Vagina (tissue), 2 donors: ENCODE measurements at regions not wholly inside any gene's neighbourhood (a gene's known extent, or its start where the extent isn't known, plus 50 kb on each side); places are given as distances from the start of the nearest gene placed in this dataset.
"Not testable (repeated sequence)": the region's sequence is repeated elsewhere in the genome, so short reads cannot be mapped to it uniquely, and the experiment has no call there.

Source experiments
- DNase-seq, 2 donors: peaks; one replicate each; pipeline ENCODE4 v3.0.0-alpha.2; 2017; ENCODE audit errors: extremely low spot score in 2 of 2
- H3K27ac ChIP-seq: fragments of 200-600 bp; sonication (generic); one replicate; pipeline ENCODE4 v1.5.1; 2019
- H3K27me3 ChIP-seq: fragments of 200-600 bp; sonication (generic); one replicate; pipeline ENCODE4 v1.5.1; 2019
- H3K36me3 ChIP-seq, 2 donors: fragments of 200-600 bp; sonication (generic); one replicate each; pipeline ENCODE4 v1.5.1; 2017 to 2019
- H3K4me1 ChIP-seq: fragments of 200-600 bp; sonication (generic); one replicate; pipeline ENCODE4 v1.5.1; 2019
- H3K4me3 ChIP-seq, 2 donors: fragments of 200-600 bp; sonication (generic); 1 replicate in 1 of 2; 2 replicates in 1 of 2; pipeline ENCODE4 v1.5.1; 2016 to 2019
- H3K9me3 ChIP-seq: fragments of 200-600 bp; sonication (generic); one replicate; pipeline ENCODE4 v1.5.1; 2019
- CTCF ChIP-seq, 3 experiments: fragments of 450-650 bp in 2 of 3; fragments of 200-600 bp in 1 of 3; sonication (generic) in 1 of 3; IDR thresholded peaks; one replicate each; pipeline ENCODE4 v1.5.1; 2017 to 2019; ENCODE audit warnings: antibody characterized with exemption in 3 of 3, mild to moderate bottlenecking in 2 of 3, moderate library complexity in 2 of 3
- POLR2A ChIP-seq, 2 donors: fragments of 450-650 bp; IDR thresholded peaks; one replicate each; pipeline ENCODE4 v1.6.1; 2017; ENCODE audit warnings: antibody characterized with exemption in 2 of 2, mild to moderate bottlenecking in 2 of 2, moderate library complexity in 2 of 2
- POLR2AphosphoS5 ChIP-seq, 2 donors: sonication (generic); formaldehyde crosslinking; IDR thresholded peaks; one replicate each; pipeline ENCODE4 v1.9.0; 2017; ENCODE audit warnings: antibody characterized with exemption in 2 of 2, mild to moderate bottlenecking in 2 of 2, low read depth in 1 of 2; ENCODE audit not compliant: insufficient read depth in 1 of 2
- intact Hi-C: fragments of 100-400 bp; cut with DNase I; formaldehyde crosslinking; loops from one replicate; pipeline ENCODE4 v1.15.1; 2023

DNA sequence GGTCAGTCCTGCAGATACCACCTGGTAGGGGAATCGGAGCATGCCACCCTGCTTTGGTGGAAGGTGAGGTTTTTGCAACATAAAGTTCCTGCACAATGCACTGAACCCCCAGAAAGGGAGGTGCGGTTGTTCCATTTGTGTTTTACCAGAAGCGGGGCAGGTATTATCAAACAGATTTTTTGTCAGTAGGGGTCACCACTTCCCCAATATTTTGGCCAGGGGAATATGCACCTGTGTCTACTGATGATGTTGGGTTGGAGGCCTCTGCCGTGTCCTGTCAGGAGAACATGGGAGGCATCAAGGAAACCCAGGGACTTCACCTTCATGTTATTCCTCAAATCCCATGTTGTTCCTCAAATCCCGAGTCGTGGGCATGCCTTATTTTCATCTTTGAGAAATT, 438.7 kb downstream of the NTRK2 start:
- DNase-seq: no peak
- Histone ChIP-seq H3K4me1 (no peaks in the 10 kb centered on the region), H3K27ac (no peak overlapping the region), H3K4me3 (no peak overlapping the region), H3K9me3 (no peaks in the 10 kb centered on the region), H3K27me3 (no peaks in the 10 kb centered on the region), H3K36me3 (no peaks in the 10 kb centered on the region)
- intact Hi-C loops: no loop called here
- TF ChIP-seq CTCF (IDR thresholded peaks at IDR 0.05) (no peak), POLR2A (IDR thresholded peaks at IDR 0.05) (no peak), POLR2AphosphoS5 (IDR thresholded peaks at IDR 0.05; ENCODE audit: insufficient read depth in 1 of 2, low read depth in 1 of 2) (no peak)

DNA sequence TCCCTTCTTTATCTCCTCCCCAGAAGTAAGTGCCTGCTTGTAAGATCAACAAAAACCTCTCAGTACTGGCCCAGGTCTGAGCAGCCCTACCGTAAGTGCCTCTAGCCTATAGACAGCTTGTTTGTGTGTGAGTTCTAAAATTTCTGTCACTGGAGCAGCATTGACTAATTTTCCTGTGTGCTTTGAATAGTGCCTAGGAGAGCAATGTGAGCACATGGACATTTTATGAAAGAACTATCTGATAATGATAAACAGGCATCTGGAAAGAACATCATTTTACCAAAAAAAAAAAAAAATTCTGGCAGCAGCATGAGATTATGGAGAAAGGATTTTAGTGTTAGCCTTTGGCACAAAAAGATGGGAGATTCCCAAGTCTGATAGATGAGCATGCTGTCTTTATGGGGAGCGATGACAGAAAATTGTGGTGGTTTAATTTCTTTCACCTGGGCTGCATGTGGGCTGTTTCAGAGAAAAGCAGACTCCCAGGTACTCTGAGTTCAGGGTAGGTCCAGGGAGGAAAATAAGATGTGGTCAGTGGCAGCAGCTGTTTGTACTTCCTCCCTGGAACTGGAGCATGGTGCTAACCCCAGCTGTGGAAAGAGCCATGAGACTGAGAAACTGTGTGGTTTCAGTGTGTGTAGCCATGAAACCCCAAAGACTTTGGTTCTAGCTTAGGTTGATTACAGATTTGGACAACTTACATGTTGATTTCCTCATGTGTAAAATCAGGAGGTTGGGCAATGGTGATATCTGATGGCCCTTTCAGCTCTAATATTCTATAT, 419.9 kb downstream of the NTRK2 start:
- intact Hi-C loops: no loop called here
- H3K27me3 ChIP-seq: no peaks in the 10 kb centered on the region
- H3K27ac ChIP-seq: no peak overlapping the region
- H3K9me3 ChIP-seq: no peaks in the 10 kb centered on the region
- no peak overlapping the region for H3K4me3 ChIP-seq
- no peak for DNase-seq
- no peak for TF ChIP-seq POLR2A (IDR thresholded peaks at IDR 0.05)
- no peak for TF ChIP-seq POLR2AphosphoS5 (IDR thresholded peaks at IDR 0.05; ENCODE audit: insufficient read depth in 1 of 2, low read depth in 1 of 2)
- no peak for TF ChIP-seq CTCF (IDR thresholded peaks at IDR 0.05)
- H3K36me3 ChIP-seq: no peaks in the 10 kb centered on the region
- H3K4me1 ChIP-seq: no peaks in the 10 kb centered on the region

- TF ChIP-seq POLR2AphosphoS5 (IDR thresholded peaks at IDR 0.05; ENCODE audit: insufficient read depth in 1 of 2, low read depth in 1 of 2) (no peak), POLR2A (IDR thresholded peaks at IDR 0.05) (no peak), CTCF (IDR thresholded peaks at IDR 0.05) (no peak)
- H3K36me3 ChIP-seq: no peaks in the 10 kb centered on the region
- H3K27me3 ChIP-seq: no peaks in the 10 kb centered on the region
- intact Hi-C loops: no loop called here
- no peak overlapping the region for H3K27ac ChIP-seq
- no peaks in the 10 kb centered on the region for H3K4me1 ChIP-seq
- H3K9me3 ChIP-seq: no peaks in the 10 kb centered on the region
- no peak for DNase-seq
- H3K4me3 ChIP-seq: no peak overlapping the region
These were observed 412.4 kb downstream of the NTRK2 start for GRCh38 chr9:85081963-85082362.

DNA sequence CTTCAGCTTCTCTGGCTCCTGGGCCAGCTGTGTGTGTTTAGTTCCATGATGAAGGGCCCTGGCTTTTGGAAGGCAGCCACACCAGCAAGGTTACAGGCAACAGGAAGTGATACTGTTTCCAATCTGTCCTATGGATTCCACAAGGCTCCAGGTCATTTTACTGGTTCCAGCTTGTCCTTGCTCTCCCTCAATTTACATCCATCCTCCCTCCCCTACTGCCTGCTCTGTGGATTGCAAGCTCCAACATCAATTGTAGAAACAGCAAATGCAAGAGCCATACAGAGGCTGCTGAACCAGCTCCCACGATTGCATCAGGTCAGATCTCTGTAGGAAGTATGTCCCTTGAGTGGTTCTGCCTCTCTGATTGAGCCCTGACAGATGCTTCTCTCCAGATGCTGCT, 409.8 kb downstream of the NTRK2 start:
- TF ChIP-seq CTCF (IDR thresholded peaks at IDR 0.05): no peak
- TF ChIP-seq POLR2AphosphoS5 (IDR thresholded peaks at IDR 0.05; ENCODE audit: insufficient read depth in 1 of 2, low read depth in 1 of 2): no peak
- TF ChIP-seq POLR2A (IDR thresholded peaks at IDR 0.05): no peak
- Histone ChIP-seq H3K27ac (no peak overlapping the region), H3K36me3 (no peaks in the 10 kb centered on the region), H3K4me1 (no peaks in the 10 kb centered on the region), H3K4me3 (no peak overlapping the region), H3K9me3 (no peaks in the 10 kb centered on the region), H3K27me3 (no peaks in the 10 kb centered on the region)
- intact Hi-C loops: no loop called here
- no peak for DNase-seq

DNA sequence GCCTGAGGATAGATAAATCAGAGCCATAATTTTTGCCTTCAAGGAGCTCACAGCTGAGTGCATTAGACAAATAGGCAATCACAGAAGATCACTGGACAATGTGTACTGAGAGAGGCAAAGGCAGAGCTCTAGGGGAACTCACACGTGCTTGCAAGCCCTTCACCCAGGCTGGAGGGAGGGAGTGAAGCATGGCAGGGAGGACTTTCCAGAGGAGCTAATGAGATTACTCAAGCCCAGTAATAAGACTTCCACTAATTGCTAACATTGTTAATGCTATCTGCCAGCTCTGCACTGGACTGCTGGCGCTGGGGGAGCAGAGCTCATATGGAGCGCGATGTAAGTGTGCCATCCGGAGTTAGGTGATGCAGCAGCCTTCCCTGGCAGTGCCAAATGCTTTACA, 408.4 kb downstream of the NTRK2 start:
- no peaks in the 10 kb centered on the region for H3K27me3 ChIP-seq
- H3K4me3 ChIP-seq: no peak overlapping the region
- DNase-seq: no peak
- no peaks in the 10 kb centered on the region for H3K36me3 ChIP-seq
- intact Hi-C loops: no loop called here
- no peak overlapping the region for H3K27ac ChIP-seq
- H3K4me1 ChIP-seq: no peaks in the 10 kb centered on the region
- no peaks in the 10 kb centered on the region for H3K9me3 ChIP-seq
- TF ChIP-seq CTCF (IDR thresholded peaks at IDR 0.05) (no peak), POLR2A (IDR thresholded peaks at IDR 0.05) (no peak), POLR2AphosphoS5 (IDR thresholded peaks at IDR 0.05; ENCODE audit: insufficient read depth in 1 of 2, low read depth in 1 of 2) (no peak)

- H3K4me1 ChIP-seq, DNase-seq, intact Hi-C loops: not testable (repeated sequence)
These were observed 407.6 kb downstream of the NTRK2 start for GRCh38 chr9:85077146-85077545.

More at GRCh38 chr9:85077146-85077545, 407.6 kb downstream of the NTRK2 start:
- H3K36me3 ChIP-seq, H3K4me3 ChIP-seq, H3K27ac ChIP-seq, H3K27me3 ChIP-seq, H3K9me3 ChIP-seq: not testable (repeated sequence)
